ENCODE measurements at regions not wholly inside any gene's neighbourhood (a gene's known extent, or its start where the extent isn't known, plus 50 kb on each side); places are given as distances from the start of the nearest gene placed in this dataset.

- H3K36me3 ChIP-seq = no peaks in the 10 kb centered on the region
- no peaks in the 10 kb centered on the region for H3K4me1 ChIP-seq
- H3K4me3 ChIP-seq = no peak overlapping the region
- no peak overlapping the region for H3K27ac ChIP-seq
- no peak for TF ChIP-seq POLR2A (IDR thresholded peaks at IDR 0.05)
- TF ChIP-seq CTCF (IDR thresholded peaks at IDR 0.05) = no peak
- no peak for DNase-seq
- H3K9me3 ChIP-seq = no peaks in the 10 kb centered on the region
- no peaks in the 10 kb centered on the region for H3K27me3 ChIP-seq
These were observed 82.8 kb downstream of the SPATA19 start for GRCh38 chr11:133762538-133762937.

DNA sequence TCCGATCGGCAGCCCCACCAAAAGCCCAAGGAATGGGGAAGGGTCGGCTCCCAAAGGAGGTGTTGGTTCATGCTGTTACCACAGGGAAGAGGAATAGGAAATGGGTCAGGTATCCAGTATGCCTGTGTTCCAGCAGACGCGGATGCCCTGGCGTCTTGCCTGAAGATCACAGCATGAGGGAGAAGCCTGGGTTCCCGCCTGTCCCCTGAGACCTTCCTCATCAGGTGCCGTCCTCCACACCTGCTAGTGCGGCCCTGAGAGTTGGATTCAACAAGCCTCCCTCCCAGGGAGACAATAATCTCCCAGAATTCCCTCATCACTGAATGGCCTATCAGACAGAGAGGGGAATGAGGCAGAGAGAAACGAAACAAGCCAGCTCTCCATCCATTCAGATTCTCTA, 92.2 kb downstream of the SPATA19 start:
- H3K36me3 ChIP-seq = no peaks in the 10 kb centered on the region
- no peaks in the 10 kb centered on the region for H3K27me3 ChIP-seq
- H3K9me3 ChIP-seq = no peaks in the 10 kb centered on the region
- no peaks in the 10 kb centered on the region for H3K4me1 ChIP-seq
- no peak for DNase-seq
- no peak overlapping the region for H3K27ac ChIP-seq
- TF ChIP-seq CTCF (IDR thresholded peaks at IDR 0.05) = no peak
- TF ChIP-seq POLR2A (IDR thresholded peaks at IDR 0.05) = no peak
- H3K4me3 ChIP-seq = no peak overlapping the region

DNA sequence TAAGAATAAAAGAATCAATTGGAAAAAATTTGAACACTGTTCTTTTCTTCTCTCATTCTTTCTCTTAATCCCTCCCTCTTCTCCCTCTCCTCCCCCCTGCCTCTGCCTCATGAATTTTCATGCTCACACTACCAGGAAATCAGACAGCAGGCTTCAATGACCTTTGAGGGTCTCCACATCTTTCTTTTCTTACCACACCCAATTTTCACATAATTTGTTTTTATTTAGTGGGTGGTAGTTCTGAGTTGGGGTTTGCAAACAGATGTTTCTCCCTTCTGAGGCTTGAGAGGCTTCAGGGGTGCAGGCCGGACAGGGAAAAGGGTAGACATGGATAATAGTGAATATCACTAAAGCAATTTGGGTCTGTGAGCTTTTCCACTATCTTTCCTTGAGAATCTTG, 95.5 kb downstream of the SPATA19 start:
- H3K4me3 ChIP-seq = no peak overlapping the region
- TF ChIP-seq POLR2A (IDR thresholded peaks at IDR 0.05) (no peak), CTCF (IDR thresholded peaks at IDR 0.05) (no peak)
- no peaks in the 10 kb centered on the region for H3K9me3 ChIP-seq
- no peak for DNase-seq
- no peak overlapping the region for H3K27ac ChIP-seq
- no peaks in the 10 kb centered on the region for H3K4me1 ChIP-seq
- no peaks in the 10 kb centered on the region for H3K27me3 ChIP-seq
- H3K36me3 ChIP-seq = no peaks in the 10 kb centered on the region

DNA sequence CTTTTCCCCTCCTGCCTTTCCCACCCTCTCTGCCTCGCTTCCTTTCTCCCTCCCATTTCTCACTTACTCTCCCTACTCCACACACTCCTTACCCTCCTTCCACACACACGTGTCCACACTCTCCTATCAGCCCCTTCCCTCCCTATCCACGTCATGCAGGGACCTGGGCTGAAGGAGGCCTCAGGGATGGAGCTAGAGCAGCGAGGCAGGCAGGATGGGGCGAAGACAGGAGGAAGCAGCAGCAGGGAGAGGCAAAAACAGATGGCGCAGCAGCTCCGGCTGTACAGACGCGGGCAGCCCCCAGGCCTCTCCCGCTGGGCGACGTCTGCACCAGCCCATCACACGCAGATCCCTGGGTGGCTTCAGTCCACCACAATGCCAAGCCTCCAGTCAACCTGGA, 97.9 kb downstream of the SPATA19 start:
- Histone ChIP-seq H3K27ac (no peak overlapping the region), H3K27me3 (no peaks in the 10 kb centered on the region), H3K4me3 (no peak overlapping the region), H3K36me3 (no peaks in the 10 kb centered on the region), H3K9me3 (no peaks in the 10 kb centered on the region), H3K4me1 (no peaks in the 10 kb centered on the region)
- no peak for DNase-seq
- TF ChIP-seq POLR2A (IDR thresholded peaks at IDR 0.05) (no peak), CTCF (IDR thresholded peaks at IDR 0.05) (no peak)

DNA sequence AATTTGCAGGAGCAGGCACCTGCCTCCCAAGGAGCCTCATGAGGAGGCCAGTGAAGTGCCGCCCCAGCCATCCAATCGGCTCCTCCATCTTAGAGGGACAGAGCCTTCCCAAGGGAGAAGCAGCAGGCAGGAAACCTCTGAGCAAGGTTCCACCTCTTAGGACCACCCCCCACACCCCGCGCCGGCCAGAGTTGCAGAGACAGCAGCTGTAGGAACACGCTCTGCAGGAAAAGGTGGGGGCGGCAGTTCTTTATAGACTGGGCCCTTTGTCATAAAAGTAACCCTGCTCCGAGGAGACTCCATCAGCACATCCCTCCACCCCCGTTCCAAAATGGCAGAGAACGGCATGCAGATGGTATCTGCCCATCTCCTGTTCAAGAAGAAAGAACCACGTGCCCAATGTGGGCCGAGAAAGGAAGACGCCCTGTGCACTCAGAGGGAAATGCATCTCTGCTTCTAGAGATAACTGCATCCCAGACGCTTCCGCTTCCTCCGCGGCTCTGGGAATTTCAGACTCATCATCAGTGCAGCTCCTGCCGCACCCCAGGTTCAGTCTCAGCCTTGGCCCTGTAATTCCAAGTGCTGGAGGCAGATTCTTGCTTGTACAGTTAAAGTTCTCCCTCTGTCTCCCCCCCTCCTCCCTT, 98.5 kb downstream of the SPATA19 start:
- no peaks in the 10 kb centered on the region for H3K9me3 ChIP-seq
- no peak for DNase-seq
- no peak for TF ChIP-seq CTCF (IDR thresholded peaks at IDR 0.05)
- no peak for TF ChIP-seq POLR2A (IDR thresholded peaks at IDR 0.05)
- H3K36me3 ChIP-seq = no peaks in the 10 kb centered on the region
- no peak overlapping the region for H3K4me3 ChIP-seq
- H3K4me1 ChIP-seq = no peaks in the 10 kb centered on the region
- H3K27ac ChIP-seq = no peak overlapping the region
- no peaks in the 10 kb centered on the region for H3K27me3 ChIP-seq

GRCh38 chr11:133745791-133746190, 99.5 kb downstream of the SPATA19 start:
- H3K9me3 ChIP-seq = no peaks in the 10 kb centered on the region
- no peaks in the 10 kb centered on the region for H3K4me1 ChIP-seq
- DNase-seq = no peak
- no peak overlapping the region for H3K4me3 ChIP-seq
- no peaks in the 10 kb centered on the region for H3K27me3 ChIP-seq
- no peaks in the 10 kb centered on the region for H3K36me3 ChIP-seq
- no peak overlapping the region for H3K27ac ChIP-seq
- TF ChIP-seq CTCF (IDR thresholded peaks at IDR 0.05) = no peak
- TF ChIP-seq POLR2A (IDR thresholded peaks at IDR 0.05) = no peak
